ENCODE measurements at regions not wholly inside any gene's neighbourhood (a gene's known extent, or its start where the extent isn't known, plus 50 kb on each side); places are given as distances from the start of the nearest gene placed in this dataset.

DNA sequence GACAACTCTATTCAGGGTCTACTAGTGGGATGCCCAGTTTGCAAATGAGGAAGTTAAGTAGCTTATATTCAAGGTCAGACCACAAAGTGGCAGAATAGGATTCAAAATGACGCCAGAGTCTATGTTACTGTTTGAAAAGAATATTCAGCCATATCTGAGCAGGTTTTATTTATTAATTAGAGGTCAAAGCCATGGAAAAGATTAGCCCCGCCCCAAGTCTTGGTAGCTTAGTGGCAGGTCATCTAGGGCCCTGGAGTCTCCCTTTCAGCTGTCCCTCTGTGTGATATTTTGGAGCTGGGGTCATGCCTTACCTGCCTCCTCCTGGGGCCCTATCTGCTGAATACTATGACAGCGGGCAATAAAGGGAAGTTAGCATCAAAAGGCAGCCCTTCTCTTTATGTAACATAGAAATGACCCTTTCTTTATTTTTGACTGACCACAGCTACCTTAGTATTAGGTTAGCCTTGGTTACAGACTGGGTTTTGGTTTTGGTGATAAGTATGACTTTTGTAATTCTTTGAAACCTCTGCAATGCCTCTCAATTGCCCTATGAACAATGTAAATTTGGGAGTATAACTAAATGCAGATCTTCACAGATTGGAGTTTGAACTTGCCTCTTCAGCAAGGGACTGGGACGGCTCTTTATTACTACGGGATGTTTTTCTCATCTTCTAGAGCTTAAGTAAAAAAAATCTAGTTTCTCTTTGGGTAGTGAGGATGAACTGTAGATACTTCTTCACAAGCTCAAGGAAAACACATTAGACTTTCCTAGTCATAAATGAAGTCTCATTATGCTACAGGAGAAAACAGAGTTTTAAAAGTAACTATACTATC, 153.0 kb upstream of the ITGA4 start:
- Histone ChIP-seq H3K27me3 (ENCODE audit: insufficient read depth, low read length, poor library complexity) (no peaks in the 10 kb centered on the region), H3K4me1 (ENCODE audit: control insufficient read depth, low read depth, low read length) (no peaks in the 10 kb centered on the region), H3K18ac (ENCODE audit: low read length) (no peak overlapping the region), H4K5ac (ENCODE audit: low read length) (no peak overlapping the region), H2AK5ac (ENCODE audit: low read length) (no peak overlapping the region), H3K23ac (ENCODE audit: low read length) (no peak overlapping the region), H3K4ac (ENCODE audit: low read depth, low read length) (no peak overlapping the region), H3K56ac (ENCODE audit: low read length) (no peak overlapping the region), H2BK5ac (ENCODE audit: low read length) (no peak overlapping the region), H3K79me1 (ENCODE audit: low read length) (no peaks in the 10 kb centered on the region), H3K9ac (ENCODE audit: low read length) (no peak overlapping the region), H3K36me3 (ENCODE audit: control insufficient read depth, insufficient read depth, low read length) (no peaks in the 10 kb centered on the region), H3K4me2 (ENCODE audit: low read length) (no peak overlapping the region), H4K8ac (ENCODE audit: low read depth, low read length) (no peak overlapping the region), H3K4me3 (ENCODE audit: low read length) (no peak overlapping the region), H2BK15ac (replicated peaks; ENCODE audit: low read depth) (no peak overlapping the region), H3K79me2 (ENCODE audit: control insufficient read depth, insufficient read depth, low read length) (no peaks in the 10 kb centered on the region), H2BK120ac (ENCODE audit: low read depth, low read length) (no peak overlapping the region), H3K27ac (ENCODE audit: low read depth, low read length) (no peak overlapping the region)
- DNase-seq, result no peak
- no CpG with 5 or more reads among the region's 5 CpGs for WGBS (ENCODE audit: extremely low coverage, insufficient coverage, low lambda C conversion rate)

DNA sequence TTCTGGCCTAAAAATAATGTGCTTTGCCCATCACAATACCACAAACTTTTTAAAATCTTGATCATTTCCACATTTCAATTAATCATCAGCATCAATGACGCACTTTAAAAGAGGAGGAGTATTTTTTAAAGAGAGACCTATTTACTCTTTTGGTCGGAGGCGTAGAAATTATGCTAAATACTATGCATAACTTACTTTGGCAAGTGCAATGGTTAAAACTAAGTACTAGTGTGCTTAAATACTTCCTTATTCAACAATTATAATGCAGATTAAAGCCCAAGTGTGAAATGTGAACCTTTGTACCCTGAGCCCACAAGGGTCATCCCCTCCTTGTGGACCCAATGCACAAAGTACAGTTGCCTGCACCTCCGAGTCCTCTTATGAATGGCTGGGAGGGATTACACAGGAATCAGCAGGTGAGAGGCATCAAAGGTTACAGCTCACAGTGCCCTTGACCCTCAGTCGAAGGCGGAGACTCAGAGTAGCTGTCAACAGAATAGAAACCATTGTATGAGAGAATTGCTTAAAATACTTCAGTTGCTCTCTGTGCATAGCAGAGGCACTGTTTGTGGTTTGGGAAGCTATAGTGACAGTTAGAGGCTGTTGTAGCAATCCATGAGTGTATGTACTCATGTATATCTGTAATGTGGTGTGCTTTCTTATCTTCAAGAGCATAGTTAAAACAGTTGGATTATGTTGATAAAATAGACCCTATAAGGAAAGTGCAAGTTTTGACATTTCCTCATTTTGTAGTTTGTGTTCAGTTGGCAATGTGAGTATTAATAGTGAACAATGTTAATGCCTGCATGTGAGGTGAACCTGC, 151.7 kb upstream of the ITGA4 start:
- H3K79me1 ChIP-seq (ENCODE audit: low read length), result no peaks in the 10 kb centered on the region
- no peak overlapping the region for H2AK5ac ChIP-seq (ENCODE audit: low read length)
- H3K9ac ChIP-seq (ENCODE audit: low read length), result no peak overlapping the region
- no peak overlapping the region for H4K8ac ChIP-seq (ENCODE audit: low read depth, low read length)
- H2BK120ac ChIP-seq (ENCODE audit: low read depth, low read length), result no peak overlapping the region
- no peak overlapping the region for H3K27ac ChIP-seq (ENCODE audit: low read depth, low read length)
- no peaks in the 10 kb centered on the region for H3K4me1 ChIP-seq (ENCODE audit: control insufficient read depth, low read depth, low read length)
- H3K4ac ChIP-seq (ENCODE audit: low read depth, low read length), result no peak overlapping the region
- no peak overlapping the region for H3K23ac ChIP-seq (ENCODE audit: low read length)
- no peak overlapping the region for H3K4me2 ChIP-seq (ENCODE audit: low read length)
- H2BK15ac ChIP-seq (replicated peaks; ENCODE audit: low read depth), result no peak overlapping the region
- peak; percentile 4 for DNase-seq
- H3K36me3 ChIP-seq (ENCODE audit: control insufficient read depth, insufficient read depth, low read length), result no peaks in the 10 kb centered on the region
- H3K79me2 ChIP-seq (ENCODE audit: control insufficient read depth, insufficient read depth, low read length), result no peaks in the 10 kb centered on the region
- H3K4me3 ChIP-seq (ENCODE audit: low read length), result no peak overlapping the region
- no CpG with 5 or more reads among the region's 6 CpGs for WGBS (ENCODE audit: extremely low coverage, insufficient coverage, low lambda C conversion rate)
- no peak overlapping the region for H4K5ac ChIP-seq (ENCODE audit: low read length)
- no peak overlapping the region for H3K56ac ChIP-seq (ENCODE audit: low read length)
- no peak overlapping the region for H2BK5ac ChIP-seq (ENCODE audit: low read length)
- H3K27me3 ChIP-seq (ENCODE audit: insufficient read depth, low read length, poor library complexity), result no peaks in the 10 kb centered on the region
- no peak overlapping the region for H3K18ac ChIP-seq (ENCODE audit: low read length)

DNA sequence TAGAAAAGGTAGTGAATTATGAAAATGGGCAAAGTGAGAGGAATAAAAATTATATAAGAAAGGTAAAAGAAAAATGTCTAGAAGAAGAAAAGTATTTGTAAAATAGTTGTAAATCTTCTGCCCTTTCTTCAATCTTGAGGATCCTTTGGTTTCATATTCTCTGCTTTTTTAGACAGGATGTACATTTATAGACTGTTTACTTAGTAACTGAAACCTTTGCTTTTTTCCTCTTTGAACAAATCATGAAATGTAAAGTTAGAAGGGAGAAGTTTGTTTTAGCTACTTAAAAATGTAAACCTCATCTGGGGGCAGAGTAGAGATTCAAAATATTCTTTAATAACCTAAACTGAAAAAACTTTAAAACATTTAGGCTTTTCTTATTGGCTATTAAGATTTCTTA, 150.4 kb upstream of the ITGA4 start:
- no peaks in the 10 kb centered on the region for H3K27me3 ChIP-seq (ENCODE audit: insufficient read depth, low read length, poor library complexity)
- no peak overlapping the region for H3K9ac ChIP-seq (ENCODE audit: low read length)
- H3K23ac ChIP-seq (ENCODE audit: low read length), result no peak overlapping the region
- no peak overlapping the region for H3K56ac ChIP-seq (ENCODE audit: low read length)
- H3K4me1 ChIP-seq (ENCODE audit: control insufficient read depth, low read depth, low read length), result no peaks in the 10 kb centered on the region
- no peak overlapping the region for H4K8ac ChIP-seq (ENCODE audit: low read depth, low read length)
- H3K4ac ChIP-seq (ENCODE audit: low read depth, low read length), result no peak overlapping the region
- H3K79me1 ChIP-seq (ENCODE audit: low read length), result no peaks in the 10 kb centered on the region
- no peak overlapping the region for H2BK120ac ChIP-seq (ENCODE audit: low read depth, low read length)
- H2BK5ac ChIP-seq (ENCODE audit: low read length), result no peak overlapping the region
- H2BK15ac ChIP-seq (replicated peaks; ENCODE audit: low read depth), result no peak overlapping the region
- no peak overlapping the region for H3K4me2 ChIP-seq (ENCODE audit: low read length)
- no peak overlapping the region for H3K18ac ChIP-seq (ENCODE audit: low read length)
- H4K5ac ChIP-seq (ENCODE audit: low read length), result no peak overlapping the region
- no peaks in the 10 kb centered on the region for H3K79me2 ChIP-seq (ENCODE audit: control insufficient read depth, insufficient read depth, low read length)
- DNase-seq, result no peak
- no peaks in the 10 kb centered on the region for H3K36me3 ChIP-seq (ENCODE audit: control insufficient read depth, insufficient read depth, low read length)
- no peak overlapping the region for H2AK5ac ChIP-seq (ENCODE audit: low read length)
- no peak overlapping the region for H3K4me3 ChIP-seq (ENCODE audit: low read length)
- no peak overlapping the region for H3K27ac ChIP-seq (ENCODE audit: low read depth, low read length)

DNA sequence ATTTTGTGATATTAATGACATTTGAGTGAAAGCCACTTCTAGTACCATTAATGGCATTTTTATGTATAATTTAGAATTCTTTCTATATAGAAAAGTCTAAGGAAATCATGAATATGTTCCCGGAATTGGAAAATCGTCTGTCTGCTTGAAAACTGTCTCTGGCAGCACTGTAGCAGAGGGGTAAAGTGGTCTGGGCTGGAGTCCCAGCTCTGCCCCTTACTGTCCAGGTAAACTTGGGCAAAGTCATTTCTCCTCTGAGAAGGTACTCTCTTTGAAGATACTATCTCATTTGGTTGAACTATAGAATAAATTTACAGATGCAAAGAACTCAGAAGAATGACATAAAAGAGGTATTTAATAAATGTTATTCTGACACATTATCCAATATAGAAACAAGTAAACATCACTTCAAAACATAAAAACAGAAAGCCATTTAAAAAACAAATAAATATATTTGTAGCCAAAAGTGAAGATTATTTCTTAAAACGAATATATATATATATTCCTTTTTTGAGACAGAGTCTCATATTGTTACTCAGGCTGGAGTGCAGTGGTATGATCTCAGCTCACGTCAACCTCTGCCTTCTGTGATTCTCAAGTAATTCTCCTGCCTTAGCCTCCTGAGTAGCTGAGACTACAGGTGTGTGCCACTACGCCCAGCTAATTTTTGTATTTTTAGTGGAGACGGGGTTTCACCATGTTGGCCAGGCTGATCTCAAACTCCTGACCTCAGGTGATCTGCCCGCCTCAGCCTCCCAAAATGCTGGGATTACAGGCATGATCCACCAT, 149.8 kb upstream of the ITGA4 start:
- Histone ChIP-seq H3K27me3 (ENCODE audit: insufficient read depth, low read length, poor library complexity) (no peaks in the 10 kb centered on the region), H3K4me1 (ENCODE audit: control insufficient read depth, low read depth, low read length) (no peaks in the 10 kb centered on the region), H3K79me2 (ENCODE audit: control insufficient read depth, insufficient read depth, low read length) (no peaks in the 10 kb centered on the region), H3K36me3 (ENCODE audit: control insufficient read depth, insufficient read depth, low read length) (no peaks in the 10 kb centered on the region), H3K9ac (ENCODE audit: low read length) (no peak overlapping the region), H3K23ac (ENCODE audit: low read length) (no peak overlapping the region), H3K18ac (ENCODE audit: low read length) (no peak overlapping the region), H3K27ac (ENCODE audit: low read depth, low read length) (no peak overlapping the region), H3K4me3 (ENCODE audit: low read length) (no peak overlapping the region), H3K56ac (ENCODE audit: low read length) (no peak overlapping the region), H4K5ac (ENCODE audit: low read length) (no peak overlapping the region), H4K8ac (ENCODE audit: low read depth, low read length) (no peak overlapping the region), H2AK5ac (ENCODE audit: low read length) (no peak overlapping the region), H3K4me2 (ENCODE audit: low read length) (no peak overlapping the region), H2BK120ac (ENCODE audit: low read depth, low read length) (no peak overlapping the region), H3K79me1 (ENCODE audit: low read length) (no peaks in the 10 kb centered on the region), H2BK5ac (ENCODE audit: low read length) (no peak overlapping the region), H2BK15ac (replicated peaks; ENCODE audit: low read depth) (no peak overlapping the region), H3K4ac (ENCODE audit: low read depth, low read length) (no peak overlapping the region)
- no CpG with 5 or more reads among the region's 7 CpGs for WGBS (ENCODE audit: extremely low coverage, insufficient coverage, low lambda C conversion rate)
- DNase-seq, result no peak

DNA sequence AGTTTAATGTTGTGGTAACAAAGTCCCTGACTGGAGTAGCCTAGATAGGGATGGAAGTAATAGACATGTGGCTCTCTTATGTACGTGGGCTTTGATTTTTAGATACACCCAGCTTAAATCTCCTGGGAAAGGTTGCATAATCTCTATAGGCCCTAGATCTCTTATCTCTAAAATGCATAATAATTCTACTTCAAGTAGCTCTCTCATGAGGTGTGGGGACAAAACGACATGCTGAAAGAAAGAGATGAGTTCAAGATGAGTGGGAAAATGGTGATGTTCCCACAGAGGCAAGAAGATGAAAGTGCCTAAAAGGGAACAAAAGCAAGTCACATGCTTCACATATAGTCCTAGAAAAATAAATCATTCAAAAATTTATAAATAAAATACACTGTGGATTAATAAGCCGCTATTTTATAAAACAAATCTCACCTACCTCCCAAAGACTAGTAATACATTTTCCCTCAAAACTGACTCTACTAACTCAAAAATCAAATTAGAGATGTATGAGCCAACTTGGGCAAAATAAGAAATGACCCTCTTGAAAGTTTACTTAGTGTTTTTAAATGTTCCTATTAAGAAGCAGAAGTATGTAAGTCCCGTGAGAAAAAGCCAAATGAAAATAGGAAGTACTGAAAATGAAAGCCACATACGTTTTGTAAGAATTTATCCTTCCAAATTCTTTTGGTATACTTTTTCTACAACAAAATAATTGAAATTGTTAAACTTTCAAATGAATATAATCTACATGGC, 148.2 kb upstream of the ITGA4 start:
- Histone ChIP-seq H2BK120ac (ENCODE audit: low read depth, low read length) (no peak overlapping the region), H3K56ac (ENCODE audit: low read length) (no peak overlapping the region), H4K8ac (ENCODE audit: low read depth, low read length) (no peak overlapping the region), H3K4me2 (ENCODE audit: low read length) (no peak overlapping the region), H3K4me3 (ENCODE audit: low read length) (no peak overlapping the region), H3K79me2 (ENCODE audit: control insufficient read depth, insufficient read depth, low read length) (no peaks in the 10 kb centered on the region), H2BK5ac (ENCODE audit: low read length) (no peak overlapping the region), H3K4me1 (ENCODE audit: control insufficient read depth, low read depth, low read length) (no peaks in the 10 kb centered on the region), H2AK5ac (ENCODE audit: low read length) (no peak overlapping the region), H3K4ac (ENCODE audit: low read depth, low read length) (no peak overlapping the region), H4K5ac (ENCODE audit: low read length) (no peak overlapping the region), H2BK15ac (replicated peaks; ENCODE audit: low read depth) (no peak overlapping the region), H3K9ac (ENCODE audit: low read length) (no peak overlapping the region), H3K79me1 (ENCODE audit: low read length) (no peaks in the 10 kb centered on the region), H3K27ac (ENCODE audit: low read depth, low read length) (no peak overlapping the region), H3K27me3 (ENCODE audit: insufficient read depth, low read length, poor library complexity) (no peaks in the 10 kb centered on the region), H3K18ac (ENCODE audit: low read length) (no peak overlapping the region), H3K23ac (ENCODE audit: low read length) (no peak overlapping the region), H3K36me3 (ENCODE audit: control insufficient read depth, insufficient read depth, low read length) (no peaks in the 10 kb centered on the region)
- 100% methylated on average over 1 of the region's 5 CpGs for WGBS (ENCODE audit: extremely low coverage, insufficient coverage, low lambda C conversion rate)
- DNase-seq, result no peak
